DMS 273 (cell line): ENCODE measurements at regions not wholly inside any gene's neighbourhood (a gene's known extent, or its start where the extent isn't known, plus 50 kb on each side); places are given as distances from the start of the nearest gene placed in this dataset.
"Not testable (repeated sequence)": the region's sequence is repeated elsewhere in the genome, so short reads cannot be mapped to it uniquely, and the experiment has no call there.

ENCODE experiments used
- DNase-seq: peaks from one replicate; lab custom pipeline; 2025; ENCODE audit not compliant: unreplicated experiment; lab: John Stamatoyannopoulos, UW

DNA sequence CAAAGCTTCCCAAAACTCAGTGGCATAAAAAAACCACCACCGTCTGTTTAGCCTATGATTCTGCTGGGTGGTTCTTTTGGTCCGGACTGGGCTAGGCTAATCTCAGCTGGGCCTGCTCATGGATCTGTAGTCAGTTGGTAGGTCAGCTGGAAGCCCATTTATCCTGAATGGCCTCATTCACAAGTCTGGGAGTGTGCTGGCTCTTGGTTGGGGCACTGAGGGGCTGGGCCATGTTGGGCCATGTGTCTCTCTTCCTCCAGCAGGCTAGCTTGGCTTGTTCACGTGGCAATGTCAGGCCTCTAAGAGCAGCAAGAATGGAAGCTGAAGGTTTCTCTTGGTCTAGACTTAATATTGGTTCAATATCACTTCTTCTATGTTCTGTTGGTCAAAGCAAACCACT, 95.7 kb upstream of the HS6ST1 start:
- DNase-seq = peak; percentile 30

DNA sequence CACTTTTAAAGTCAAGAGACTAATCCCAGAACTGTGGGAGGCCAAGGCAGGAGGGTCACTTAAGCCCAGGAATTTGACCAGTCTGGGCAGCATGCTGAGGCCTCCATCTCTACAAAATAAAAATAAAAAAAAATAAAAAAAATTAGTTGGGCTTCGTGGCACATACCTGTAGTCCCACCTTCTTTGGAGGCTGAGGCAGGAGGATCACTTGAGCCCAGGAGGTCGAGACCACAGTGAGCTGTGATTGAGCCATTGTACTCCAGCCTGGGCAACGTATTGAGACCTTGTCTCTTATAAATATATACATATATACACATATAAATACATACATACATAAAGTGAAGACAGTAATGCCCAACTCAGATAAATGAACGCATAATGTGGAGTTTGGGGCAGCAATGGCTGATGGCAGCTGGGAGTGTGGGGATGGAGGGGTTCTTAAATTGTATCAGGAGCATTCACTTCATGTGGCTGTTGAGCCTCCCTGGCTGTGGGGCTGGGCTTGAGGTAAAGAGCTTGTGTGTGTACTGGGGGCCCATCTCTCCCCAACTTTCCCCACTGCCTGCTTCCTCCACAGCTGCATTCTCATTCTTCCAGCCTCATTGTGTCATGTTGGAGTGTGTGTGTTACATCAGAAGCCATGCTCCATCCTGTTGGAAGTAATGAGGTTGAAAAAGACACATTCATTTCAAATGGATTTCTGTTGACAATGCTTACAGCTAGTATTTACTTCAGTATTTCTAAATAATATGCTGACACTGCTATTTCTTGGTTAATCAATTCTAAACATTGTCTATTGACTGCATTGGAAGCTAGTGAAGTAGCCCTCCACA, 96.5 kb upstream of the HS6ST1 start:
- DNase-seq = no peak

GRCh38 chr2:128415779-128416061, 97.1 kb upstream of the HS6ST1 start:
- DNase-seq = no peak

DNA sequence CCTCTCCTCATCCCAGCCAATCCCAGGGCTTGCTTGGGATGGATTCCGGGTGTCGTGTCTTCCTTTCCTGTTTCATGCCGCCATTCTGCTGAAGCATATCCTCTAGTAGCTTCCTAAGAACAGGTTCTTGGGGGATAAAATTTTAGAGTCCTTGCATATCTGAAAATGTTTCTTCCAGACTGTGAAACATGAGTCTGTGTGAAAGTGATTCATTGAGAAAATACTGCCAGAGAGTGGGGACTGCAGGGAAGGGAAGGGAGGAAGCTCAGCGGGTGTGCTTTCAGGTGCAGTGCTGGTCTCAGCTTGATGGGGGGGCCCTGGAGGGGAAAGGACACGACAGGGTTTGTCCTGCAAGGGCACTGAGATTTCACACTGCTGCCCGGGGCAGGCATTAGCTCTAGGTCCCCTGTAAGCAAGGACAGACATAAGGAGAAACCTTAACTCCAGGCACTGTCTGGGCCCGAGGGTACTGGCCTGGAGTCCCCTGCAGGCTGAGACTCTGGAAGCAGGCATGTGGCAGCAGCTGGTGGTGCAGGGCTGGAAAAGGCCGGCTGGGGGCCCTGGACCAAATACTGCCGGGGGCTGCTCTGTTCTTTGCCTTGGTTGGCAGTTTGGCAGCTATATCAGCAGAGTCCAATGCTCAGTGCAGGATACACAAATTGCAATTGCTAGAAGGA, 97.6 kb upstream of the HS6ST1 start:
- peak; percentile 25 for DNase-seq

DNA sequence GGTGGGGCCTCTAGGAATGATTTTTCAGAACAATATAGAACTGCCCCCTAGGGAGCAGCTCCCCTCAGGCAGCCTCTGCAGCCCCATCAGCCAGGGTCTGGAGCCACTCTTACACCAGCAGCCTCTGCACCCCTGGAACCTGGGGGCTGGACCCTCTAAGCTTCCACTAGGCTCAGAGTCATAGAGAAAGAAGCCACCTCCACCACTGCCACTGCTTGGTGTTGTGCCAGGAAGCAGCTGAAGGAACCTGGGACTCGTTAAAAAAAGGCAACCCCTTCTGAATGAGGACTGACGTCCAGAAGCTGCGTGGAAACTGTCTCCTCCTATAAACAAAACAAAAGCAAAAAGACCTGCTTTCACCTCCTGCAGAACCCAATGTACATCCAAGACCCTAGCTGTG, 98.1 kb upstream of the HS6ST1 start:
- DNase-seq = no peak

DNA sequence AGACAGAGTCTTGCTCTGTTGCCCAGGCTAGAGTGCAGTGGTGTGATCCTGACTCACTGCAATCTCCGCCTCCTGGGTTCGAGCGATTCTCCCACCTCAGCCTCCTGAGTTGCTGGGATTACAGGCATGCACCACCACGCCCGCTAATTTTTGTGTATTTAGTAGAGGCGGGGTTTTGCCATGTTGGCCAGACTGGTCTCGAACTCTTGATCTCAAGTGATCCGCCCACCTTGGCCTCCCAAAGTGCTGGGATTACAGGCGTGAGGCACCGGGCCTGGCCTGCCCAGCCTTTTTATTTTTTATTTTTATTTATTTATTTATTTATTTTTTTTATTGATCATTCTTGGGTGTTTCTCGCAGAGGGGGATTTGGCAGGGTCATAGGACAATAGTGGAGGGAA, 98.6 kb upstream of the HS6ST1 start:
- DNase-seq = not testable (repeated sequence)

GRCh38 chr2:128420131-128420530, 101.5 kb upstream of the HS6ST1 start:
- DNase-seq = no peak

GRCh38 chr2:128420776-128421175, 102.1 kb upstream of the HS6ST1 start:
- DNase-seq = no peak

GRCh38 chr2:128421286-128421685, 102.6 kb upstream of the HS6ST1 start:
- DNase-seq = no peak

GRCh38 chr2:128421861-128422311, 103.2 kb upstream of the HS6ST1 start:
- DNase-seq = no peak

DNA sequence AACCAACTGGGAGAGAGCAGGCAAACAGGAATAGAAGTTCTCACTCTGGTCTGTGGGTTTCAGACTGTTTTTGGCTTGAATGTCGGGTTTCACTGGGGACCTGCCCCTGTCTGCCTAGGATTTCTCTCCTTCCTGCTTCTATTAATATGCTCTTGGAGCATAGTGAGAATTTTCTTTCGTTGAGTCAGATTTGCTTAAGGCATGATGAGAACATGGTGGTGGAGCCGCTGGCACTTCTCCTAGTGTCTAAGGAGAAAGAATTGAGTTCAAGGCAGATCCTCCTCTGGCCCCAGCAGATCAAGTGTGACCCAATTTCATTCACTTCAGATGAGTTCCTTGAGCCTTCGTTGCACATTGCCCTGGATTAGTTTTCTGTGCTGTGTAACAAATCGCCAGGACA, 103.9 kb upstream of the HS6ST1 start:
- no peak for DNase-seq

GRCh38 chr2:128423788-128424165, 105.1 kb upstream of the HS6ST1 start:
- no peak for DNase-seq

GRCh38 chr2:128424406-128425171, 105.9 kb upstream of the HS6ST1 start:
- DNase-seq = peak; percentile 19

DNA sequence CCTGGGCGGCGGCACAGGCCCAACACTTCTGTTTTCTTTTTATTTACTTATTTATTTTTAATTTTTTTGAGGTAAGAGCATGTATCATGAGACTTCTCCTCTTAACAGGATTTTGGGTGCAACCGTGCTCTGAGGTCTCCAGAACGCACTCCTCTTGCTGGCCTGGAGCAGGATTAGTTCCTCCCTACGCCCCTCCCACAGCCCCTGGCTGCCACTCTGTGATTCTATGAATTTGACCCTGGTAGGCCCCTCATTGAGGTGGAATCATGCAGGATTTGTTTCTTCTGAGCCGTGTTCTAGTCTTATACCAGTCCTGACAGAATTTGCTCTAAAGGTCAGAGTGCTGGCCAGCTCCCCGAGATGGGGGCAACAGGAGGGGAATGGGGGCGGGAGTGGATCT, 106.5 kb upstream of the HS6ST1 start:
- DNase-seq = no peak

- no peak for DNase-seq
These were observed 107.3 kb upstream of the HS6ST1 start for GRCh38 chr2:128425731-128426620.

- no peak for DNase-seq
These were observed 108.7 kb upstream of the HS6ST1 start for GRCh38 chr2:128427413-128427755.

DNA sequence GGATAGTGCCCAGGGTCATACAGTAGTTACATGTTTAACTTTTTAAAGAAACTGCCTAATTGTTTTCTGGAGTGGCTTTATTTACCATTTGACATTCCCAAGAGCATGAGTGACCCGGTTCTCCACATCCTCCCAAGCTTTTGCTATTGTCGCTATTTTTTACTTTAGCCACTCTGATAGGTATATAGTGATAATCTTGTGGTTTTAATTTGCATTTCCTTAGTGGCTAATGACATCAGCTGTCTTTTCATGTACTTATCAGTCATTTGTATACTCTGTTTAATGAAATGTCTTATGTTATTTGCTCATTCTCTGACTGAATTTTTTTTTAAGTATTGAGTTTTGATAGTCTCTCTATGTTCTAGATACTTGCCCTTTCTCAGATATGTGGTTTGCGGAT, 109.7 kb upstream of the HS6ST1 start:
- no peak for DNase-seq

- no peak for DNase-seq
These were observed 113.8 kb upstream of the HS6ST1 start for GRCh38 chr2:128432423-128432822.

DNA sequence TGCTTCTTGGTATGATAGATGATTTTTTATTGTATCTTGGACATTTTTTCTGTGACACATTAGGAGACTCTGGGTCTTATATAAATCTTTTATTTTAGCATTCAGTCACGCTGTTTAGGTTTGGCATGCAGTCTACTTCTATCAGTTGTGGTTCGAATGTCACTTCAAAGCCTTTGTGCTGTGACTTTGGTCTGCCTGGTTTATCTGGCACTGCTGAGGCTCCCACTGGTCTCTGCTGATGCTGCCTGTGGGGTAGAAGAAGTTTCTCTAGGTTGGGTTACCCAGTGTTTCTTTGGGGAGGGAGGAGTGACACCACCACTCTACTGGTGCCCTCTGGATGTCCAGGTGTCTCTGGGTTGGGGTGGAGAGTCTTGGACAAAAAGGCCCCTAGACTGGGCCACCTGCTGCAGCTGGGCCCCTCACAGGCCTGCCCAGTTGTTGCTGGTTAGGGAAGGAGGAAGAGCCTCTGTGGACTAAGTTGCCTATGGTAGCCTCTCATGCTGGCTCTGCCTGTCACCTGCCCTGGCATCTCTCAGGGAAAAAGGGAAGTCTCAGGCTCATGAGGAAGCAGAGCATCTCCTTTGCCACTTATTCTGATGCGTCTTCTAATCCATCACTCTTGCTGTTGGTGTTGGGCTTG, 115.4 kb upstream of the HS6ST1 start:
- no peak for DNase-seq

DNA sequence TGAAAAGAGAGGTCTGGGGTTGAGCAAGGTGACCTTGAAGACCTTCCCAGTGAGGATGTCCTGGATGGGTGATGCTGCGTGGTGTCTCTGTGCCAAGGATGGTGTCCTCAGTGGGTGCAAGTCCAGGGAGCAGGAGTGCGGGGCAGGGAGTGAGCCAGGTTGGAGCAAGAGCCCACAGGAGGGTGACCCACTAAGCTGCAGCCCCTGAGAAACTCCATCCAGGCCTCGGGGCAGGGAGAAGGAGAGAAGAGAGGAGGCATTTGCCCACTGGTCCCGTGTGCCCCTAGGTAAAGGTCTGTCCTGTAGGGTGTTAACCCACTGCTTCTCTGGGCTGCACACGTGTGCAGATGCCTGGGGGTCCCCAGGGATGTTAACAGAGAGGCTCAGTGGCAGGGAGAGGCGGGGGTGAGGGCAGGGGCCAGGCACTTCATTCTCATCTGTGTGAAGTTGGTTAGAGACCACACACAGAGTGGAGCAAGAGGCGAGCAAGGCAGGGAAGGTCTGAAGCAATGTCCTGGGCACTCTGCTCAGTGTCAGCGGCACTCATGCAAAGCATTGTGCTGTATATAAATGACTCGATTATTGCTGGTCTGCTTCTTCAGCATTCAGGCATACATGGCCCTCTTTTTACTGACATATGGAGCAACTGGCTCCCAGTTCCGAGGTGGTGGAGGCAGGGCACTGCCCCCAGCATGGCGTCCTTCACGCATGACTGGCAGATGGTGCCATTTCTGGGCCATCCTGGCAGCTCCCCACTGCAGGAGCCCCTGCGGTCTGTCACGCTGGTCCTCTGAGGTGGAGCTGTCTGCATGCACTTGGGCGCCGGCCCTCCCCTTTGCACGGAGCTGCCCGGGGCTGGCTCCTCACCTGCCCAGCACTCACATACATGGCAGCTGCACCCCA, 117.2 kb upstream of the HS6ST1 start:
- DNase-seq = peak; percentile 87
